ENCODE measurements at regions not wholly inside any gene's neighbourhood (a gene's known extent, or its start where the extent isn't known, plus 50 kb on each side); places are given as distances from the start of the nearest gene placed in this dataset.

DNA sequence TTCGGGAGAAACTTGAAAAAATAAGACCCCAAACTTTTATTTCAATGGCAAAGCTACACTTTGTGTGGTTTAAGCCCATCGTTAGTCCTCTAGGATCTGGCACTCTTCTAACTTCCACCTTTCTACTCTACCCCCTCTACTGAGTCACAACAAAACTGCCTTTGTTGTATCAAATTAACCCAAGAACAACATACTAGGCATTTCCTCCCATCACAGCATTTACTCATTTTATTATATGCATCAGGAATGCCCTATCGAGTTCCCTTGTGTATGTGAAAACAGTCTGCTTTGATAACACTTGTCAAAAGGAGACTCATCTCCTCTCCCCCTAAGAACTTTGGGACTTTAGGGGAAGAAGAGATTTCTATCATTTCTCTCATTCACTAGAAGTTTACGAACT, 158.9 kb upstream of the FREM1 start:
- TF ChIP-seq, protein P1, sequence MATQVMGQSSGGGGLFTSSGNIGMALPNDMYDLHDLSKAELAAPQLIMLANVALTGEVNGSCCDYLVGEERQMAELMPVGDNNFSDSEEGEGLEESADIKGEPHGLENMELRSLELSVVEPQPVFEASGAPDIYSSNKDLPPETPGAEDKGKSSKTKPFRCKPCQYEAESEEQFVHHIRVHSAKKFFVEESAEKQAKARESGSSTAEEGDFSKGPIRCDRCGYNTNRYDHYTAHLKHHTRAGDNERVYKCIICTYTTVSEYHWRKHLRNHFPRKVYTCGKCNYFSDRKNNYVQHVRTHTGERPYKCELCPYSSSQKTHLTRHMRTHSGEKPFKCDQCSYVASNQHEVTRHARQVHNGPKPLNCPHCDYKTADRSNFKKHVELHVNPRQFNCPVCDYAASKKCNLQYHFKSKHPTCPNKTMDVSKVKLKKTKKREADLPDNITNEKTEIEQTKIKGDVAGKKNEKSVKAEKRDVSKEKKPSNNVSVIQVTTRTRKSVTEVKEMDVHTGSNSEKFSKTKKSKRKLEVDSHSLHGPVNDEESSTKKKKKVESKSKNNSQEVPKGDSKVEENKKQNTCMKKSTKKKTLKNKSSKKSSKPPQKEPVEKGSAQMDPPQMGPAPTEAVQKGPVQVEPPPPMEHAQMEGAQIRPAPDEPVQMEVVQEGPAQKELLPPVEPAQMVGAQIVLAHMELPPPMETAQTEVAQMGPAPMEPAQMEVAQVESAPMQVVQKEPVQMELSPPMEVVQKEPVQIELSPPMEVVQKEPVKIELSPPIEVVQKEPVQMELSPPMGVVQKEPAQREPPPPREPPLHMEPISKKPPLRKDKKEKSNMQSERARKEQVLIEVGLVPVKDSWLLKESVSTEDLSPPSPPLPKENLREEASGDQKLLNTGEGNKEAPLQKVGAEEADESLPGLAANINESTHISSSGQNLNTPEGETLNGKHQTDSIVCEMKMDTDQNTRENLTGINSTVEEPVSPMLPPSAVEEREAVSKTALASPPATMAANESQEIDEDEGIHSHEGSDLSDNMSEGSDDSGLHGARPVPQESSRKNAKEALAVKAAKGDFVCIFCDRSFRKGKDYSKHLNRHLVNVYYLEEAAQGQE (IDR thresholded peaks at IDR 0.05; ENCODE audit: low read depth) = no peak
- TF ChIP-seq EP300 (IDR thresholded peaks at IDR 0.05; ENCODE audit: borderline replicate concordance) (no peak), ZBTB7A (IDR thresholded peaks at IDR 0.05; ENCODE audit: low read depth) (no peak), TAF1 (IDR thresholded peaks at IDR 0.05; ENCODE audit: low read depth) (no peak), EGR1 (IDR thresholded peaks at IDR 0.05) (no peak), CEBPB (IDR thresholded peaks at IDR 0.05) (no peak), TCF12 (IDR thresholded peaks at IDR 0.05; ENCODE audit: low read depth) (no peak), CREB1 (IDR thresholded peaks at IDR 0.05; ENCODE audit: low read depth) (no peak), FOXM1 (IDR thresholded peaks at IDR 0.05; ENCODE audit: borderline replicate concordance, low read depth) (no peak)
- TF ChIP-seq, protein P2, sequence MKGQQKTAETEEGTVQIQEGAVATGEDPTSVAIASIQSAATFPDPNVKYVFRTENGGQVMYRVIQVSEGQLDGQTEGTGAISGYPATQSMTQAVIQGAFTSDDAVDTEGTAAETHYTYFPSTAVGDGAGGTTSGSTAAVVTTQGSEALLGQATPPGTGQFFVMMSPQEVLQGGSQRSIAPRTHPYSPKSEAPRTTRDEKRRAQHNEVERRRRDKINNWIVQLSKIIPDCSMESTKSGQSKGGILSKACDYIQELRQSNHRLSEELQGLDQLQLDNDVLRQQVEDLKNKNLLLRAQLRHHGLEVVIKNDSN (IDR thresholded peaks at IDR 0.05) = no peak

Measured in Ishikawa (cell line).